Thymus (tissue), 11 donors: ENCODE measurements at regions not wholly inside any gene's neighbourhood (a gene's known extent, or its start where the extent isn't known, plus 50 kb on each side); places are given as distances from the start of the nearest gene placed in this dataset.

Source experiments
- DNase-seq, 9 donors: peaks; one replicate each; pipeline ENCODE4 v3.0.0-alpha.2; 2013; ENCODE audit warnings: low spot score in 9 of 9, low read depth in 6 of 9, missing footprints in 1 of 9
- H3K27ac ChIP-seq, 2 donors: one replicate each; pipeline ENCODE4 v1.5.1; 2013; ENCODE audit warnings: control low read depth in 1 of 2, low read depth in 1 of 2, low read length in 1 of 2, mild to moderate bottlenecking in 1 of 2, moderate library complexity in 1 of 2
- H3K27me3 ChIP-seq, 2 donors: one replicate each; pipeline ENCODE4 v1.5.1; 2013; ENCODE audit warnings: low read length in 1 of 2; ENCODE audit not compliant: control insufficient read depth in 2 of 2, insufficient read depth in 1 of 2
- H3K36me3 ChIP-seq, 2 donors: one replicate each; pipeline ENCODE4 v1.5.1; 2013; ENCODE audit warnings: low read length in 1 of 2, mild to moderate bottlenecking in 1 of 2, moderate library complexity in 1 of 2; ENCODE audit not compliant: control insufficient read depth in 2 of 2, insufficient read depth in 2 of 2
- H3K4me1 ChIP-seq, 2 donors: one replicate each; pipeline ENCODE4 v1.5.1; 2013; ENCODE audit warnings: low read length in 2 of 2; ENCODE audit not compliant: control insufficient read depth in 2 of 2, insufficient read depth in 2 of 2
- H3K4me3 ChIP-seq, 2 donors: one replicate each; pipeline ENCODE4 v1.5.1; 2013; ENCODE audit warnings: low read length in 2 of 2, control low read depth in 1 of 2, mild to moderate bottlenecking in 1 of 2
- H3K9me3 ChIP-seq, 2 donors: one replicate each; pipeline ENCODE4 v1.5.1; 2013; ENCODE audit warnings: low read length in 1 of 2, mild to moderate bottlenecking in 1 of 2; ENCODE audit not compliant: control insufficient read depth in 2 of 2, insufficient read depth in 1 of 2
- WGBS: extraction: QIAGEN DNeasy Blood & Tissue Kit; methylation state at CpG from one replicate; pipeline ENCODE4 v1.1.7; 2013; 5-methylcytosine and 5-hydroxymethylcytosine counted together
- donor health status: healthy.

DNA sequence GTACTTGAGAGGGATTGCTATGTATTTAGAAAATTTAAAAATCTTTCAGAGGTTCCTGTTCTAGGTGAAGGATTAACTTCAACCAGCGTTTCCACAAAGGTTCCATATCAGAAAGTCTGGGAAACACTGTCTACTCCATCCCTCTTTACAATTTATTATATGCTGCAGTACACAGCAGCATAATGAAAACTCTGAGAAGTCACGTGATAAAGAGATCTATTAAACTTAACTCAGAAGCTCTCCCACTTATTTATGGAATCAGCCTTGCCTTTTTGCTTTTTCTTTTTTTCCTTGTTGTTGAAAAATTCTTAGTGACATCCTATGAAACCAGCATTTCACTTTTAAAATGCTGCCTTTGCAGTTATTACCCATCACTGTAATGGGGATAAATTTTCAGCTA lies 186.2 kb downstream of the ACER2 start:
- no peaks in the 10 kb centered on the region for H3K9me3 ChIP-seq
- no peak overlapping the region for H3K27ac ChIP-seq
- H3K27me3 ChIP-seq = no peaks in the 10 kb centered on the region
- WGBS = 89% methylated on average over 2 of the region's 2 CpGs
- no peaks in the 10 kb centered on the region for H3K36me3 ChIP-seq
- H3K4me3 ChIP-seq = no peak overlapping the region
- no peak for DNase-seq
- H3K4me1 ChIP-seq = no peaks in the 10 kb centered on the region

DNA sequence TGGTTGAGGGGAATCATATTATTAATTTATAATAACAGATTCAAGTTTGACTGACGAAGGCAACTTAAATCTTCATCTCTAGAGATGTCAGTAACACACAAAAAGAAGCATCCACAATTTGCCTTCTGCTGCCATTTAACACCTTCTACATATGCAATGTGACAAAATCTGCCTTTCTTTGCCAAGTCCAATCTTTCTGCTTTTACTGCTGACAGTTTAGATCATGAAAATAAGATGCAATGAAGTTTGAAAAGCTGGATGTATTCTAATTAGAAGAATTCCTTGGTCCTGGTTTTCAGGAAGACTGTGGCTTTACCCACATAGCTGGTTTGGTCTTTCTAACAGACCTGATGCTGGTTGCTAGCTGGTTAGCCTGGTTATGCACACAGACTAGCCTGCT lies 178.9 kb downstream of the ACER2 start:
- DNase-seq = no peak
- no peak overlapping the region for H3K27ac ChIP-seq
- H3K4me3 ChIP-seq = no peak overlapping the region
- no peaks in the 10 kb centered on the region for H3K27me3 ChIP-seq
- WGBS = 95% methylated on average over 1 of the region's 1 CpG
- no peaks in the 10 kb centered on the region for H3K9me3 ChIP-seq
- no peaks in the 10 kb centered on the region for H3K36me3 ChIP-seq
- H3K4me1 ChIP-seq = no peaks in the 10 kb centered on the region

DNA sequence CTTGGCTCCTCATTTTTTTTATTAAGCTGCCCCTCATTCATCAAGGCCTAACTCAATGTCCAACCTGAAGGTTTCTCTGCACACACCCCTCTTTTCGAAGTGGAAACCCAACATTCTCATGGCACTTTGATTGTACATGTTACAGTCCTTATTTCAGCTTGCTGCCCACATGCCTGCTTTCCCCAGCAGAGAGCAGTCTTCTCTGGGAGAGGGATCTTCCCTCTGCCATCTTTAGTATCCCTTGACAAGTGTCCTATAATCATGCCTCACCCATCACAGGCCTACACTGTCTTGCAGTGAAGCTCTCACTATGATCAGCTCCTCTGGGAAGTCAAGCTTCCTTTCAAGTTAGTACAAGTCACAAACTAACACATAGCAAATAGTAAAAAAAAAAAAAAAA lies 175.1 kb downstream of the ACER2 start:
- Histone ChIP-seq H3K27ac (no peak overlapping the region), H3K4me1 (no peaks in the 10 kb centered on the region), H3K36me3 (no peaks in the 10 kb centered on the region), H3K4me3 (no peak overlapping the region), H3K9me3 (no peaks in the 10 kb centered on the region), H3K27me3 (no peaks in the 10 kb centered on the region)
- no peak for DNase-seq
- WGBS = 90% methylated on average over 1 of the region's 1 CpG

DNA sequence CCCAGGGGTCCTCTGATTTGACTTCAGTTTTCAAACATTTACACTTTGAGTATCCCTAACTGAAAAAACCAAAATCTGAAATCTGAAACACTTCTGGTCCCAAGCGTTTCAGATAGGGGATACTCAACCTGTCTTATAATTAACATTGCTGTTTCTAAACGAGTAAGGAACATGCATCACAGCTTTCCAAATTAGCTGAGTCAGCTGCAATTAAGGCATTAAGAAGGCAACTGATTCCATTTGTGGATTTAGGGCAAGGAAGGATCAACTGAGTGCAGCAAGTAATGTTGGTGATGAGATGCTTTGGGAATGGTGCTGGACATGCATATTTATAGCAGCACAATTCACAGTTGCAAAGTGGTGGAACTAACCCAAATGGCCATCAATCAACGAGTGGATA lies 168.6 kb downstream of the ACER2 start:
- H3K4me3 ChIP-seq = no peak overlapping the region
- 91% methylated on average over 3 of the region's 3 CpGs for WGBS
- H3K27me3 ChIP-seq = no peaks in the 10 kb centered on the region
- H3K4me1 ChIP-seq = no peaks in the 10 kb centered on the region
- no peak for DNase-seq
- no peaks in the 10 kb centered on the region for H3K9me3 ChIP-seq
- no peaks in the 10 kb centered on the region for H3K36me3 ChIP-seq
- no peak overlapping the region for H3K27ac ChIP-seq

DNA sequence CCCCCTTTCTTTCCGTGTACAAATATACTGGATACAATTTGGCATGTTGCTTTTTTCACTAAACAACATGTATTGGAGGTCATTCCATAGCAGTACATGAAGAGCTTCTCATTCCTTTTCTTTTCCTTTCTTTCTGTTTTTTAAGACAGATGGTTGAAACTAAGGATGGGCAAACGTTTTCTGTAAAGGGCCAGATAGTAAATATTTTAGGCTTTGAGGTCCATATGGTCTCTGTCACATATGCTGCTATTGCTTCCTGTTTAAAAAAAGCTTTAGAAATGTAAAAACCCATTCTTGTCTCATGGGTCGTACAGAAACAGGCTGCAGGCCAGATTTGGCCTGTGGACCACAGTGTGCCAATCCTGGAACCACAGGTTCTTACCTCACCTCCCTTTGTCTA lies 160.1 kb downstream of the ACER2 start:
- Histone ChIP-seq H3K27me3 (no peaks in the 10 kb centered on the region), H3K4me3 (no peak overlapping the region), H3K9me3 (no peaks in the 10 kb centered on the region), H3K27ac (no peak overlapping the region), H3K36me3 (no peaks in the 10 kb centered on the region), H3K4me1 (no peaks in the 10 kb centered on the region)
- 53% methylated on average over 3 of the region's 3 CpGs for WGBS
- no peak for DNase-seq

DNA sequence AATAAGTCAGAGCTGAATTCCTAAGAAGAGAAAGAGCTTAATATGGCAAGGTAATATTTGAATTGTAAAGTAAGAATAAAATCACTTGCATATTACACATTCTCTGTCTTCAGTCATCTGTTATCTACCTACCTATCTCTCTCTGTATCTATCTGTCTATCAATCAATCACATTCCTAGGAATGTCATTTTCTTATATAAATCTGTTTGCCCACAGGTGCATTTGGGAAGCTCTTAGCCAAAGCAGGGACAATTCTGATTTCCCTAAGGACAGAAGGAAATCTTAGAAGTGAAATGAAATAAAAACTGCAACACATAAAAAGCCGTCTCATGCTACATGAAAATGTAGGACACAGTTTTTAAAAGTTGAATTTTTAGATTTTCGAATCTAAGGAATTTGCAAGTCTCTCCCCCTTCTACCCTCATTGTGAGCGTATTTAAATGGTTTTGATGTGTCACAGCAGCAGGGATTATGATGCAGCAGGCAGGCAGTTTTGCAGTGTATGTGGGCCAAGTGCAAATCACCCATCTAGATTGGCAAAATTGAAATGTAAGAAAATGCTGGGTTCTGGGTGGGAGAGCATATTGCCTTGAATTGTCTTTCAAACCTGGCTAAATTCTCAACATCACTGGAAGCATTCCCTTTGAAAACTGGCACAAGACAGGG lies 155.7 kb downstream of the ACER2 start:
- WGBS = 91% methylated on average over 3 of the region's 3 CpGs
- no peaks in the 10 kb centered on the region for H3K36me3 ChIP-seq
- H3K9me3 ChIP-seq = no peaks in the 10 kb centered on the region
- no peak overlapping the region for H3K27ac ChIP-seq
- H3K4me1 ChIP-seq = no peaks in the 10 kb centered on the region
- no peak overlapping the region for H3K4me3 ChIP-seq
- no peaks in the 10 kb centered on the region for H3K27me3 ChIP-seq
- DNase-seq = no peak

DNA sequence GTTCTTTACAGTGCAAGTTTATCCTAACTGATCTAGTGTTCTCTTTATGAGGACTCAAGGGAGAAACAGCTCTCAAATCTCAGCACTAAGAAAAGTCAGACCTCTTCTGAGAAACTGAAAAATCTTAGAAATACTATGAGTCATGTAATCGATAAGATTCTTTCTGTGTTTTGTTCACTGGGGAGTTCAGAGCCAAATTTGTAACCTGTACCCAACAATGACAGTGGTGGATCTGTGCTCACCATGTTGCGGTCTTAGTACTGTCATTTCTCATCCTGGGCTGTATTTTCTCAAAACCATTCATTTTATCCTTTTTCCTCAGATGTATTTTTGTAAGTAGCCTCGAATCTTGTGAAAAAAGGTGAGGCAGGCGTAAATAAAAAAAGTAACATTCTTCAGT lies 146.4 kb downstream of the ACER2 start:
- no peaks in the 10 kb centered on the region for H3K9me3 ChIP-seq
- H3K36me3 ChIP-seq = no peaks in the 10 kb centered on the region
- no peaks in the 10 kb centered on the region for H3K27me3 ChIP-seq
- 93% methylated on average over 4 of the region's 4 CpGs for WGBS
- no peaks in the 10 kb centered on the region for H3K4me1 ChIP-seq
- no peak overlapping the region for H3K27ac ChIP-seq
- no peak overlapping the region for H3K4me3 ChIP-seq
- no peak for DNase-seq

DNA sequence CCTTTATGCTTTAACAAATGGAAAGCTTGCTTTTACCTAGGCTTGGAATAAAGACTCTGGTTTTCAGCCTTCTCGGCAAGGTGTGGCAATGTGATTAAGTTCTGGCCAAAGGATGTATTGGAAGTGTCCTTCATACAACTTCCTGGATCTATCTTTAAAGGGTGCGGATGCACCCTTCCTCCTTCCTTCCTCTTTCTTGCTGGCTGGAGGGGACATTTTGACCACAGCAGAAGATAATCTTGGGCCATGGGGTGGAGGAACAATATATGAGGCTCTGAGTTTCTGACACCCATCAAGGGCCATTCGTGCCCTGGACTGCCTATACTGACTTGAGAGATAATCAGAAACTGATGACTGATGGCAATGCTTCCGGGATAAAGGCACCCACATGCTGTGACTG lies 145.7 kb downstream of the ACER2 start:
- no peak overlapping the region for H3K27ac ChIP-seq
- no peak for DNase-seq
- no peaks in the 10 kb centered on the region for H3K27me3 ChIP-seq
- H3K4me3 ChIP-seq = no peak overlapping the region
- no peaks in the 10 kb centered on the region for H3K36me3 ChIP-seq
- H3K4me1 ChIP-seq = no peaks in the 10 kb centered on the region
- WGBS = 90% methylated on average over 4 of the region's 4 CpGs
- no peaks in the 10 kb centered on the region for H3K9me3 ChIP-seq

DNA sequence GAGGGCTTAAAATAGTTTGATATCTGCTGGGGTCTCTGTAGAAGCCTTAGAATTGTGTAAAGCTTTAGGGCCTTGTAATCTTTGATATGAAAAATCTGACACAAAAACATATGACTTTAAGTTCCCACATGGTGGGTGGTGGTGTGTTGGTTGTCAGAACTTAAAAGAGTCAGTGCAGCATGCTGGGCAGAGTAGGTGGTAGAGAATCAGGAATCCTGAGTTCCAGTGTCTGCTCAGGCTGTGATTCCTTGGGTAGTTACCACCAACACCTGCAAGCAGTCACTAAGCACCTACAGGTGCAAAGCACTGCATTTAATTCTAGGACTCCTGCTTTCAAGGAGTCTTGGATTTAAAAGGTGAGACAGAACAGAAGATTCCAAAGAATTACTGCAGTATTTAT lies 144.6 kb downstream of the ACER2 start:
- Histone ChIP-seq H3K9me3 (no peaks in the 10 kb centered on the region), H3K36me3 (no peaks in the 10 kb centered on the region), H3K27me3 (no peaks in the 10 kb centered on the region), H3K27ac (no peak overlapping the region), H3K4me1 (no peaks in the 10 kb centered on the region), H3K4me3 (no peak overlapping the region)
- no peak for DNase-seq
